Stimulated activated naive CD4-positive, alpha-beta T cell treated with Interleukin-2 at 50 U/mL for 16 hours (primary cell): ENCODE measurements at regions not wholly inside any gene's neighbourhood (a gene's known extent, or its start where the extent isn't known, plus 50 kb on each side); places are given as distances from the start of the nearest gene placed in this dataset.
"Not testable (repeated sequence)": the region's sequence is repeated elsewhere in the genome, so short reads cannot be mapped to it uniquely, and the experiment has no call there.

Experiments
- DNase-seq: peaks from one replicate; lab custom pipeline; 2025; lab: John Stamatoyannopoulos, UW

GRCh38 chr5:153372425-153373129 is 117.9 kb upstream of the GRIA1 start:
- no peak for DNase-seq

DNA sequence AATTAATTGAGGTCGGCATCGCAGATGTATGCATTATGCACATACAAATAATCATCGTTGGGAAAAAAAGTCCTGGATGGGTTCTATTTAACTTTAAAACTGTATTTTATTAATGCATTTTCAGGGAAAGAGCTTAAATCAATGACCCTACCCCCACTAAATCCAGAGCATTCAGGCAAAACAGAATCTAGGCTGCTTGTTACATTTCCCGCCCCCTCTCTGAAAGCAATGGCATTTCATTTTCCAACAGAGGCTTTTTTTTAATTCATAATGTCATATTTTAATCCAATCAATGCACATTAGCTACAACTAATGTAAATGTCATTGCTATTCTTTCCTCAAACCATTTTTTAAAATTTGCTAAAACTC is 117.4 kb upstream of the GRIA1 start:
- DNase-seq: no peak

GRCh38 chr5:153381630-153382029 is 108.8 kb upstream of the GRIA1 start:
- DNase-seq: not testable (repeated sequence)

GRCh38 chr5:153390569-153390968 is 99.9 kb upstream of the GRIA1 start:
- DNase-seq: no peak

- DNase-seq: no peak
Observed at GRCh38 chr5:153399595-153399994, 90.9 kb upstream of the GRIA1 start.

- no peak for DNase-seq
Observed at GRCh38 chr5:153400931-153401330, 89.5 kb upstream of the GRIA1 start.

- DNase-seq: no peak
Observed at GRCh38 chr5:153402550-153402949, 87.9 kb upstream of the GRIA1 start.

- DNase-seq: no peak
Observed at GRCh38 chr5:153403470-153403869, 87.0 kb upstream of the GRIA1 start.

- no peak for DNase-seq
Observed at GRCh38 chr5:153404747-153405146, 85.7 kb upstream of the GRIA1 start.

DNA sequence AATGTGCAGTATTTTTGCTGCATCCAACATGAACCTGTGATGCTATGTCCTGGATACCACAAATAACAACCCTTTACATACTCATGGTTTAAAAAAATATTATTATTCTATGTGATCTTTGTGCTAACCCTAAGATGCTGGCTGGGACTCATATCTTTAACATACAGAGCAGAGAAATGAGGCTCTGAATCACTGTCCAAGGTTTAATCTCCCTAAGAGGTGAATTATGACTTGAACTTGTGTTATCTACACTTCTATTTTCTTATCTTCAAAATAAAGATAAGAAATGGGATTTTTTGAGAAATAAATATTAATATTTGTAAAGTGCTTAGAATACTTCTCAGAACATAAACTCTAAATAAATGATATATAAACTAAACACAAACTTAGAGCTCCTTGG is 68.8 kb upstream of the GRIA1 start:
- no peak for DNase-seq

DNA sequence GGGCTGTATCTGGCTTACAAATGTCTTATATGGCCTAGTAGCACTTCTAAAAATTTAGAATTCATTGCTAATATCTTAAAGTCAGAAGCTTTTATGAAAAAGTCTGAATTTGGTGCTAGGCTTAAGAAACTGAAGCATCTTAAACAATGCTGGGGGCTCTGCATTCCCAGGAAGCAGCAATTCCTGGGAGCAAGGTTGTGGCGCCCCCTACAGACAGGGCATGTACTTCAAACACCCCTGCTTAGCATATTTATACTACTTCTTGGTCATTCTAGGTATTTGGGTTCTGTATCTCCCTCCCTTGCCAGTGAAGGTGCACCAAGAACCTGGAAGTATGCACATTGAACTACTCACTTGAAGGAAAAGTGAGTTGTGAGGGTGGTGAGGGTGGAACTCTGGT is 64.6 kb upstream of the GRIA1 start:
- no peak for DNase-seq

DNA sequence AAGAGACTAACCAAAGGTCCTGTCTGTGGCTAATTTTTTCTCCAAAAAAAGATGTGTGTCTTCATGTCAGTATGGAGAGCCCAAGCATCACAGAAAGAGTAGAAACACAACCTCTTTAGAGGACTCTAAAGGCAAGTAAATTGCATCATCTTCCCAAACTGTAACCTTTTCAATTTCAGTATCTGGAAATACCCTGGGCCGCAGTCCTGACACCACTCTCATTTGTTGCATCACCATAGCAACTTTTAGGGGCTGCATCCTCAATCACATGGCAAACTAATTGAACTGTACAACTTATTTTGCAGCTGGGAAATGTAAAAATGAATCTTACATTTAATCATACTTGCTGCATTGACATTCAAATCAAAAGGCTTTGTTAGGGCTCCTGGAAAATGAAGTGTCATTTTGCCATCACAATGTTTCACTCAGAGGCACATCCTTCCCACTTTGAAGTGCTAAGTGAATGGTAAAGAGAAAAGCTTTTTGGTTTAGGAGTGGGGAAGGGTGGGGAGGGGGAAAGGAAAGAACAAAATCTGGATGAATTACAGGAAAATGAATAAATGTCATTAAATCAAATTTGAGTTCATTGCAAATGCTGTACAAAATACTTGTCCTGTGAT is 60.6 kb upstream of the GRIA1 start:
- no peak for DNase-seq

DNA sequence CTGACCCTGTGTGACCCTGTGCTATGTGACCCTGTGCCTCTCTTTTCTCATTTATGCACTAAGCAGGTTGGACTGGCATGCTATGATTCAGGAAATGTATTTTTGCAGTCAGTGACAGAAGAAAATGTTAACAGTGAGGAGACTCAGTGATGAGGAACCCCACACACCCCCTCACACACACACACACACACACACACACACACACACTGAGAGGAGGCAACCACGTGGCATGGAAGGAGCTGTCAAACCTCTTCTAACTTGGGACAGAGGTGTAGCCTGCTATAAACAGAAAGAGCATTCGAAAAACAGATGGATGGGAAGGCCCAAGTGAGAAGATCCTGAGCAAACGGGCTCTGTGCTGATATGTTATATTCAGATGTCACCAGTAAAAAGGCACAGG is 57.9 kb upstream of the GRIA1 start:
- no peak for DNase-seq

DNA sequence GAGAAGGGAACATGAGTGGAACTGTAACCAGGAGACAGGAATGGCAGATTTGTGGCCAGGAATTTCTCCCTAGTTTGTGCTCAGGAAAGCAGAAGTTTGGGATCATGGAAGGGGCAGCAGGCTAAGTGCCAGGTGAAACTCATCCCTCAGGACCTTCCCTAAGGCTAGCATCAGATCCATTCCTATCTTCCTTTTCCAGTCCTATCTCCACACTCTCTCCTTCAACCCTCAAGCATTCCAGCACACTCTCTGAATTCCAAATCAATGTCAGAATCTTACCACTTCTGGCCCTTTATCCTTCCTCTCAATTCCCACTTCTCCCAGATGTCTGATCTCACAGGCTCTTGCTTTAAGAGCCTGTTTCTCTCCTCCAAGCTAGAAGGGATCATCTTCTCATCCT is 53.2 kb upstream of the GRIA1 start:
- no peak for DNase-seq

DNA sequence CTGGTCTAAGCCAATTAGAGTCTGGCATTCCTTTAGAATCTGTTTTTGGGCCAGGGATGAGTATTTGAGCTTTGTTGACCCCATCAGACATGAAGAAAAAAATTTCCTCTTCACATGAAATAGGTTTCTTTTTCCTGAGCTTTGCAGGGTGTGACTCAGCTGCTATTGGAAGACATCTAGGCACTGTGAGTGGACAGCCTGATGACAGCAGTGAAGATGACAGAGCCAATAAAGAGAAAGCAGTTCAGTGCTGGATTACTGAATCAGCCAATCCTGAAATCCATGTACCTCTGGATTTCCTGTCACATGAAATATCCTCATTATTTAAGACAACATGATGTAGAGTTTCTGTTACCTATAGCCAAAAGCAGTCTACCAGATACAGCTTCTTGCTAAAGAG is 51.3 kb upstream of the GRIA1 start:
- no peak for DNase-seq
